ENCODE measurements at regions not wholly inside any gene's neighbourhood (a gene's known extent, or its start where the extent isn't known, plus 50 kb on each side); places are given as distances from the start of the nearest gene placed in this dataset.

DNA sequence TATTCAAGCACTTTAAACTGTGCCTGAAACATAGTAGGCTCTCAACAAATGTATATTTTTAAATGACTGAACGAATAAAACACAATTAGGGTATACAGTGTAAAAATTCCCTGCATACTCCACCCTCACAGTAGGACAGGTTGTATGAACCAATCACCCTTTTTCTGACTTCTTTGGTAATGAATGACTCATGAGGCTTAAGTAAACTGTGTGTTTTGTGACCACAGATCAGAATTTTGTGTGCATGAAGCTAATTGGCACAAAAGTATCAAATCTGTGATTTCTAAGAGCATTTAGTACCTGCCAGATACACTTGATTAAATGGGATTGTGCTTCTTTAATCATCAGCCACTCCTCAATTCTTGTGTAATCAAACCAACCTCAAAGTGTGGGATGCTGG lies 109.9 kb upstream of the MAP4K3 start:
- no peak overlapping the region for H3K4me3 ChIP-seq (ENCODE audit: control insufficient read depth, low read depth, low read length)
- TF ChIP-seq, protein P1, sequence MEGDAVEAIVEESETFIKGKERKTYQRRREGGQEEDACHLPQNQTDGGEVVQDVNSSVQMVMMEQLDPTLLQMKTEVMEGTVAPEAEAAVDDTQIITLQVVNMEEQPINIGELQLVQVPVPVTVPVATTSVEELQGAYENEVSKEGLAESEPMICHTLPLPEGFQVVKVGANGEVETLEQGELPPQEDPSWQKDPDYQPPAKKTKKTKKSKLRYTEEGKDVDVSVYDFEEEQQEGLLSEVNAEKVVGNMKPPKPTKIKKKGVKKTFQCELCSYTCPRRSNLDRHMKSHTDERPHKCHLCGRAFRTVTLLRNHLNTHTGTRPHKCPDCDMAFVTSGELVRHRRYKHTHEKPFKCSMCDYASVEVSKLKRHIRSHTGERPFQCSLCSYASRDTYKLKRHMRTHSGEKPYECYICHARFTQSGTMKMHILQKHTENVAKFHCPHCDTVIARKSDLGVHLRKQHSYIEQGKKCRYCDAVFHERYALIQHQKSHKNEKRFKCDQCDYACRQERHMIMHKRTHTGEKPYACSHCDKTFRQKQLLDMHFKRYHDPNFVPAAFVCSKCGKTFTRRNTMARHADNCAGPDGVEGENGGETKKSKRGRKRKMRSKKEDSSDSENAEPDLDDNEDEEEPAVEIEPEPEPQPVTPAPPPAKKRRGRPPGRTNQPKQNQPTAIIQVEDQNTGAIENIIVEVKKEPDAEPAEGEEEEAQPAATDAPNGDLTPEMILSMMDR (conservative IDR thresholded peaks at IDR 0.05; ENCODE audit: control insufficient read depth, insufficient read depth, low read depth, low read length), result no peak
- peak; percentile 35 for DNase-seq (ENCODE audit: low read depth)

GRCh38 chr2:39547811-39548719 lies 111.0 kb upstream of the MAP4K3 start:
- no peak for DNase-seq (ENCODE audit: low read depth)
- no peak overlapping the region for H3K4me3 ChIP-seq (ENCODE audit: control insufficient read depth, low read depth, low read length)

GRCh38 chr2:39549000-39549399 lies 111.9 kb upstream of the MAP4K3 start:
- no peak for DNase-seq (ENCODE audit: low read depth)
- TF ChIP-seq, protein P1 (conservative IDR thresholded peaks at IDR 0.05; ENCODE audit: control insufficient read depth, insufficient read depth, low read depth, low read length), result no peak
- H3K4me3 ChIP-seq (ENCODE audit: control insufficient read depth, low read depth, low read length), result no peak overlapping the region

More at GRCh38 chr2:39547811-39548719, 111.0 kb upstream of the MAP4K3 start:
- TF ChIP-seq, protein P1 (conservative IDR thresholded peaks at IDR 0.05; ENCODE audit: control insufficient read depth, insufficient read depth, low read depth, low read length), result no peak

GRCh38 chr2:39549718-39550464 lies 112.8 kb upstream of the MAP4K3 start:
- H3K4me3 ChIP-seq (ENCODE audit: control insufficient read depth, low read depth, low read length), result no peak overlapping the region
- DNase-seq (ENCODE audit: low read depth), result no peak
- TF ChIP-seq, protein P1 (conservative IDR thresholded peaks at IDR 0.05; ENCODE audit: control insufficient read depth, insufficient read depth, low read depth, low read length), result no peak

DNA sequence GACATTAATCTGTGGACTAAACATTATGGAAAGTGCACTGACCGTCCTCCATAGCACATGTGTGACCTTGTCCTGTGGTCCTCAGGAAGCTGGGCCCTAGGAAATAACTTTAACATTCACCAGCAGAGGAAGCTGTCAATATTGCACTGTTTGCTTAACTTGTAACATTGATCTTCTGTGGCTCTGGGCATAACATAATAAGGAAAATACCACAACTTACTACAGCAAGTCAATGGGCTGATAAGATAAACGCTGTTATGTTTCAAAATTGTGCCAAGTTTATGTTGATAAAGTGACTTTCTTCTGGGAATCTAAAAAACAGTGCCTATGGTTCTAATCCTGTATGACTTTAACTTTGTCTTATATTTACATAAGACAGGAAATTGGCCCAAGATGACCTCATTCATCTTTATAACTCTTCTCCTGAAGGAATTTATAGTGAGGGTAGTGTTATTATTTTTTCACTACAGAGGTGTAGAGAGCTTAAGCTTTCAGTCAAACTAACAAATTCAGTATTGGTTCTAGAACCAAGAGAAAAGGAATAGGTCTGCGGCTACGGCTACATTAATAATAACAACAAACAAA lies 113.7 kb upstream of the MAP4K3 start:
- no peak for DNase-seq (ENCODE audit: low read depth)
- TF ChIP-seq, protein P1 (conservative IDR thresholded peaks at IDR 0.05; ENCODE audit: control insufficient read depth, insufficient read depth, low read depth, low read length), result no peak
- no peak overlapping the region for H3K4me3 ChIP-seq (ENCODE audit: control insufficient read depth, low read depth, low read length)

DNA sequence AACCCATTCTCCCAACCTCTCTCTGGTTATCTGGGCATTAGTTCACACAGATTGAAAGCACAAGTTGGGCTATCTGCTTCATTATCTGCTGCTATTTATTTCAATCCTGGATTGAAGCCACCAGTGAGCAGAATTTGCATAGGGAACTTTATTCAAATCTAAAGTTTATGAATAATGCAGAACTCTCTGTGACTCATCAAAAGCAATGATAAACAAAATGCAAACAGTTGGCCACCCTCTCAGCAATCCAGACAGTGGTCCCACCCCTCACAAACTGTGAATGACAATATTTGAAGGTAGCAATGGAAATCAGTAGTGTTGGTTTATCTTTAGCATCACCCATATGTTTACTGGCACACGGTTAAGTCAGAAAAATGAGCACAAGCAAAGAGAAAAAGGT lies 106.8 kb upstream of the TMEM178A start:
- no peak for DNase-seq (ENCODE audit: low read depth)
- no peak overlapping the region for H3K4me3 ChIP-seq (ENCODE audit: control insufficient read depth, low read depth, low read length)
- TF ChIP-seq, protein P1 (conservative IDR thresholded peaks at IDR 0.05; ENCODE audit: control insufficient read depth, insufficient read depth, low read depth, low read length), result no peak
